SK-N-SH (cell line): ENCODE measurements at regions not wholly inside any gene's neighbourhood (a gene's known extent, or its start where the extent isn't known, plus 50 kb on each side); places are given as distances from the start of the nearest gene placed in this dataset.

ENCODE experiments used
- CTCF ChIA-PET: fragments of 300-600, 350-600 bp; formaldehyde crosslinking; extraction: SDS; loops from one replicate; lab custom pipeline; 2021; lab: Yijun Ruan, JAX
- POLR2A ChIA-PET: fragments of 350-600 bp; sonication (Branson Sonifier 250); formaldehyde crosslinking; extraction: SDS; loops from one replicate; lab custom pipeline; 2020; ENCODE audit warnings: antibody characterized with exemption, inconsistent platforms; lab: Yijun Ruan, JAX
- DNase-seq: peaks from one replicate; pipeline ENCODE4 v3.0.0; 2012
- H2AFZ ChIP-seq: fragments of 200-600 bp; sonication (generic); 2 replicates; pipeline ENCODE4 v1.8.1; 2016; ENCODE audit warnings: antibody characterized with exemption, mild to moderate bottlenecking, low read depth
- H3F3A ChIP-seq: fragments of 200-600 bp; sonication (generic); replicated peaks from 2 replicates; pipeline ENCODE3; 2016; ENCODE audit warnings: antibody characterized with exemption, mild to moderate bottlenecking; ENCODE audit not compliant: insufficient read depth
- H3K27ac ChIP-seq, 2 experiments: fragments of 200-500 bp in 1 of 2; fragments of 200-600 bp in 1 of 2; sonication (Bioruptor generic) in 1 of 2; sonication (generic), shearing (Covaris generic) in 1 of 2; 2 replicates each; pipeline versions ENCODE4 v1.5.1 to v1.6.1; 2014 to 2016; ENCODE audit warnings: low read depth in 2 of 2, inconsistent platforms in 1 of 2, low read length in 1 of 2, mild to moderate bottlenecking in 1 of 2, mixed read lengths in 1 of 2
- H3K27me3 ChIP-seq: fragments of 200-600 bp; sonication (generic), shearing (Covaris generic); 2 replicates; pipeline ENCODE4 v1.6.1; 2016; ENCODE audit warnings: mixed run types; ENCODE audit not compliant: insufficient read depth
- H3K36me3 ChIP-seq, 2 experiments: fragments of 200-500 bp in 1 of 2; fragments of 200-600 bp in 1 of 2; sonication (Bioruptor generic) in 1 of 2; sonication (generic) in 1 of 2; replicated peaks in 1 of 2; 2 replicates each; pipeline versions ENCODE3 to v1.5.1; 2014 to 2016; ENCODE audit warnings: low read length in 1 of 2, mild to moderate bottlenecking in 1 of 2; ENCODE audit not compliant: insufficient read depth in 2 of 2, control insufficient read depth in 1 of 2
- H3K4me1 ChIP-seq, 2 experiments: fragments of 200-500 bp in 1 of 2; fragments of 200-600 bp in 1 of 2; sonication (Bioruptor generic) in 1 of 2; sonication (generic), shearing (Covaris generic) in 1 of 2; 2 replicates each; pipeline versions ENCODE4 v1.5.1 to v1.6.1; 2014 to 2016; ENCODE audit warnings: low read depth in 1 of 2, low read length in 1 of 2, mixed run types in 1 of 2; ENCODE audit not compliant: insufficient read depth in 2 of 2, control insufficient read depth in 1 of 2
- H3K4me2 ChIP-seq: fragments of 200-600 bp; sonication (generic), shearing (Covaris generic); 2 replicates; pipeline ENCODE4 v1.6.1; 2017; ENCODE audit warnings: mixed run types
- H3K4me3 ChIP-seq, 2 experiments: fragments of 200-500 bp in 1 of 2; fragments of 200-600 bp in 1 of 2; sonication (Bioruptor generic) in 1 of 2; sonication (generic), shearing (Covaris generic) in 1 of 2; 2 replicates each; pipeline versions ENCODE4 v1.5.1 to v1.8.1; 2014 to 2016; ENCODE audit warnings: low read depth in 2 of 2, inconsistent platforms in 1 of 2, low read length in 1 of 2, mild to moderate bottlenecking in 1 of 2, mixed read lengths in 1 of 2, moderate library complexity in 1 of 2
- H3K79me2 ChIP-seq: fragments of 200-600 bp; sonication (generic); 2 replicates; pipeline ENCODE4 v1.8.1; 2017; ENCODE audit warnings: mild to moderate bottlenecking; ENCODE audit not compliant: insufficient read depth
- H3K9ac ChIP-seq: fragments of 200-600 bp; sonication (generic); 2 replicates; pipeline ENCODE4 v1.6.1; 2017; ENCODE audit warnings: mixed run types
- H3K9me2 ChIP-seq: fragments of 200-600 bp; sonication (generic); 2 replicates; pipeline ENCODE4 v1.6.1; 2017; ENCODE audit warnings: mixed run types
- H3K9me3 ChIP-seq: fragments of 200-600 bp; sonication (generic); 2 replicates; pipeline ENCODE4 v1.6.1; 2017; ENCODE audit warnings: mixed run types, mild to moderate bottlenecking, moderate library complexity
- H4K20me1 ChIP-seq: fragments of 200-600 bp; sonication (generic); 2 replicates; pipeline ENCODE4 v1.6.1; 2017; ENCODE audit warnings: mild to moderate bottlenecking, mixed run types; ENCODE audit not compliant: insufficient read depth
- CHD2 ChIP-seq: fragments of 150-350 bp; IDR thresholded peaks from 2 replicates; pipeline ENCODE4 v1.6.1; 2018; ENCODE audit warnings: low read length; ENCODE audit not compliant: partially characterized antibody
- ELF1 ChIP-seq: IDR thresholded peaks from 2 replicates; pipeline ENCODE4 v1.4.0; 2012
- EP300 ChIP-seq, 2 experiments: IDR thresholded peaks; 2 replicates each; pipeline versions ENCODE4 v1.4.0 to v1.6.1; 2012; ENCODE audit warnings: borderline replicate concordance in 1 of 2, low read depth in 1 of 2, low read length in 1 of 2
- FOSL2 ChIP-seq: IDR thresholded peaks from 2 replicates; pipeline ENCODE4 v1.4.0; 2012; ENCODE audit warnings: low read depth, mild to moderate bottlenecking, moderate library complexity, borderline replicate concordance
- FOXM1 ChIP-seq: IDR thresholded peaks from 2 replicates; pipeline ENCODE4 v1.4.0; 2012; ENCODE audit warnings: low read depth, mild to moderate bottlenecking
- GABPA ChIP-seq: IDR thresholded peaks from 2 replicates; pipeline ENCODE4 v1.4.0; 2012; ENCODE audit warnings: low read depth, mild to moderate bottlenecking
- MXI1 ChIP-seq: IDR thresholded peaks from 2 replicates; pipeline ENCODE4 v1.6.1; 2012; ENCODE audit warnings: mild to moderate bottlenecking, low read depth, low read length, improper control_type of control experiment
- POLR2AphosphoS5 ChIP-seq: IDR thresholded peaks from 2 replicates; pipeline ENCODE4 v1.6.1; 2012; ENCODE audit warnings: low read depth, low read length
- RAD21 ChIP-seq: IDR thresholded peaks from 2 replicates; pipeline ENCODE4 v1.6.1; 2012; ENCODE audit warnings: mild to moderate bottlenecking, low read length
- RCOR1 ChIP-seq: fragments of 150-350 bp; IDR thresholded peaks from 2 replicates; pipeline ENCODE4 v1.6.1; 2017; ENCODE audit warnings: antibody characterized with exemption, low read length
- RFX5 ChIP-seq: IDR thresholded peaks from 2 replicates; pipeline ENCODE4 v1.6.1; 2012; ENCODE audit warnings: mild to moderate bottlenecking, improper control_type of control experiment, low read length
- SIN3A ChIP-seq: IDR thresholded peaks from 2 replicates; pipeline ENCODE4 v1.6.1; 2012; ENCODE audit warnings: low read depth, mild to moderate bottlenecking, low read length, moderate library complexity, borderline replicate concordance
- TAF1 ChIP-seq: IDR thresholded peaks from 2 replicates; pipeline ENCODE4 v1.6.1; 2012; ENCODE audit warnings: low read depth, mild to moderate bottlenecking, low read length, moderate library complexity, borderline replicate concordance
- TEAD4 ChIP-seq: IDR thresholded peaks from 2 replicates; pipeline ENCODE4 v1.4.0; 2012; ENCODE audit warnings: mild to moderate bottlenecking, borderline replicate concordance; ENCODE audit not compliant: insufficient read depth
- YY1 ChIP-seq: IDR thresholded peaks from 2 replicates; pipeline ENCODE4 v1.4.0; 2012; ENCODE audit warnings: low read depth, mild to moderate bottlenecking
- ZBTB33 ChIP-seq: IDR thresholded peaks from 2 replicates; pipeline ENCODE4 v1.4.0; 2012; ENCODE audit warnings: low read depth, borderline replicate concordance
- WGBS: methylation state at CpG from one replicate; pipeline ENCODE4 v1.1.6; 2017; ENCODE audit warnings: low lambda C conversion rate; 5-methylcytosine and 5-hydroxymethylcytosine counted together
- TF ChIP-seq, protein P1 (sequence below): fragments of 150-350 bp; IDR thresholded peaks from 2 replicates; pipeline ENCODE4 v1.6.1; 2016; ENCODE audit warnings: mild to moderate bottlenecking, low read depth, low read length
- TF ChIP-seq, protein P2 (sequence below): fragments of 200-600 bp; sonication (generic); IDR thresholded peaks from 2 replicates; pipeline ENCODE4 v1.6.1; 2017; ENCODE audit warnings: antibody characterized with exemption, mild to moderate bottlenecking, moderate library complexity

DNA sequence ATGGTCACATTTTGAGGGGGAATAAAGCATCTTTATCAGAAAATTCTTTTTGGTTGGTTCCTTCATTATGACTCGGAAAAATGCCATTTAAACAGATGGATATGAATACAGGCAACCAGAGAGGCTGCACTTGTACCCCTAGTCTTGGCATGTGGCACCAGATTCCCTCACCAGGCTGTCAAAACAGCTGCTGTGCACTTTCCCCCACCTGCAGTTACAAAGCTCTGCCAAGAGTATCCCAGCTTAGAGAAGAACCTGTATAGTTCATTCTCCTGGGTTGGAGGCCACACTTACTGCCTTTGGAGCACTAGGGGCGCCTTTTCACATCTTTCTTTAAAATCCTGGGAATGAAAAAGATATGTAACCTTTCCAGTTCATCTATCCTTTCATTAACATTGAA lies 190.3 kb downstream of the KIF2B start:
- 0% methylated on average over 2 of the region's 2 CpGs for WGBS
- Histone ChIP-seq H3K79me2 (no peaks in the 10 kb centered on the region), H3K9me2 (no peaks in the 10 kb centered on the region), H3K4me2 (no peak overlapping the region), H3F3A (no peaks in the 10 kb centered on the region), H3K27me3 (no peaks in the 10 kb centered on the region), H2AFZ (no peak overlapping the region), H4K20me1 (no peaks in the 10 kb centered on the region), H3K4me1 (no peaks in the 10 kb centered on the region), H3K27ac (no peak overlapping the region), H3K9ac (no peak overlapping the region), H3K36me3 (no peaks in the 10 kb centered on the region), H3K4me3 (no peak overlapping the region), H3K9me3 (peaks cover 5% of the 10 kb centered on the region; the same call in 1 of the 2 replicates)
- CTCF ChIA-PET = no interaction called here
- POLR2A ChIA-PET = no interaction called here
- TF ChIP-seq TAF1 = no peak
- no peak for TF ChIP-seq YY1
- TF ChIP-seq, protein P1, sequence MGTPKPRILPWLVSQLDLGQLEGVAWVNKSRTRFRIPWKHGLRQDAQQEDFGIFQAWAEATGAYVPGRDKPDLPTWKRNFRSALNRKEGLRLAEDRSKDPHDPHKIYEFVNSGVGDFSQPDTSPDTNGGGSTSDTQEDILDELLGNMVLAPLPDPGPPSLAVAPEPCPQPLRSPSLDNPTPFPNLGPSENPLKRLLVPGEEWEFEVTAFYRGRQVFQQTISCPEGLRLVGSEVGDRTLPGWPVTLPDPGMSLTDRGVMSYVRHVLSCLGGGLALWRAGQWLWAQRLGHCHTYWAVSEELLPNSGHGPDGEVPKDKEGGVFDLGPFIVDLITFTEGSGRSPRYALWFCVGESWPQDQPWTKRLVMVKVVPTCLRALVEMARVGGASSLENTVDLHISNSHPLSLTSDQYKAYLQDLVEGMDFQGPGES = no peak
- TF ChIP-seq, protein P2, sequence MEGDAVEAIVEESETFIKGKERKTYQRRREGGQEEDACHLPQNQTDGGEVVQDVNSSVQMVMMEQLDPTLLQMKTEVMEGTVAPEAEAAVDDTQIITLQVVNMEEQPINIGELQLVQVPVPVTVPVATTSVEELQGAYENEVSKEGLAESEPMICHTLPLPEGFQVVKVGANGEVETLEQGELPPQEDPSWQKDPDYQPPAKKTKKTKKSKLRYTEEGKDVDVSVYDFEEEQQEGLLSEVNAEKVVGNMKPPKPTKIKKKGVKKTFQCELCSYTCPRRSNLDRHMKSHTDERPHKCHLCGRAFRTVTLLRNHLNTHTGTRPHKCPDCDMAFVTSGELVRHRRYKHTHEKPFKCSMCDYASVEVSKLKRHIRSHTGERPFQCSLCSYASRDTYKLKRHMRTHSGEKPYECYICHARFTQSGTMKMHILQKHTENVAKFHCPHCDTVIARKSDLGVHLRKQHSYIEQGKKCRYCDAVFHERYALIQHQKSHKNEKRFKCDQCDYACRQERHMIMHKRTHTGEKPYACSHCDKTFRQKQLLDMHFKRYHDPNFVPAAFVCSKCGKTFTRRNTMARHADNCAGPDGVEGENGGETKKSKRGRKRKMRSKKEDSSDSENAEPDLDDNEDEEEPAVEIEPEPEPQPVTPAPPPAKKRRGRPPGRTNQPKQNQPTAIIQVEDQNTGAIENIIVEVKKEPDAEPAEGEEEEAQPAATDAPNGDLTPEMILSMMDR = no peak
- TF ChIP-seq EP300 (IDR thresholded peaks at IDR 0.05; ENCODE audit: borderline replicate concordance in 1 of 2, low read depth in 1 of 2, low read length in 1 of 2) = no peak
- TF ChIP-seq SIN3A = no peak
- TF ChIP-seq FOXM1 = no peak
- no peak for TF ChIP-seq RFX5
- no peak for TF ChIP-seq GABPA
- DNase-seq = no peak

DNA sequence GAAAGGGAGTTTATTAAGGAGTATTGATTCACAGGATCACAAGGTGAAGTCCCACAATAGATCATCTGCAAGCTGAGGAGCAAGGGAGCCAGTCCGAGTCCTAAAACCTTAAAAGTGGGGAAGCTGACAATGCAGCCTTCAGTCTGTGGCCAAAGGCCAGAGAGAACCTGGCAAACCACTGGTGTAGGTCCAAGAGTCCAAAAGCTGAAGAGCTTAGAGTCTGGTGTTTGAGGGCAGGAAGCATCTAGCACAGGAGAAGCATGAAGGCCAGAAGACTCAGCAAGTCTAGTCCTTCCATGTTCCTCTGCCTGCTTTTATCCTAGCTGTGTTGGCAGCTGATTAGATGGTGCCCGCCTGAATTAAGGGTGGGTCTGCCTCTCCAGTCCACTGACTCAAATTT lies 193.0 kb downstream of the KIF2B start:
- 13% methylated on average over 2 of the region's 2 CpGs for WGBS
- Histone ChIP-seq H3K4me1 (no peaks in the 10 kb centered on the region), H3K9me2 (no peaks in the 10 kb centered on the region), H2AFZ (no peak overlapping the region), H3K79me2 (no peaks in the 10 kb centered on the region), H3F3A (no peaks in the 10 kb centered on the region), H3K9me3 (peaks cover 12% of the 10 kb centered on the region; the same call in 1 of the 2 replicates), H4K20me1 (no peaks in the 10 kb centered on the region), H3K9ac (no peak overlapping the region), H3K27me3 (no peaks in the 10 kb centered on the region), H3K36me3 (no peaks in the 10 kb centered on the region), H3K4me2 (no peak overlapping the region), H3K4me3 (no peak overlapping the region), H3K27ac (no peak overlapping the region)
- POLR2A ChIA-PET = no interaction called here
- TF ChIP-seq FOSL2 (no peak), MXI1 (no peak), CHD2 (no peak), ZBTB33 (no peak), YY1 (no peak), ELF1 (no peak), TEAD4 (no peak), GABPA (no peak), FOXM1 (no peak), TAF1 (no peak), RAD21 (no peak), POLR2AphosphoS5 (no peak), RCOR1 (no peak)
- TF ChIP-seq, protein P2 = no peak
- CTCF ChIA-PET = no interaction called here
- no peak for DNase-seq
